Endometrial microvascular endothelial cells (primary cell): ENCODE measurements at regions not wholly inside any gene's neighbourhood (a gene's known extent, or its start where the extent isn't known, plus 50 kb on each side); places are given as distances from the start of the nearest gene placed in this dataset.

Experiments
- in situ Hi-C: cut with HindIII; loops from 2 replicates; pipeline ENCODE4 v1.10.0; 2017; ENCODE audit warnings: low sequenced_read_pairs, low pct_unique_long_range_greater_than_20kb; ENCODE audit errors: inconsistent ontology term

DNA sequence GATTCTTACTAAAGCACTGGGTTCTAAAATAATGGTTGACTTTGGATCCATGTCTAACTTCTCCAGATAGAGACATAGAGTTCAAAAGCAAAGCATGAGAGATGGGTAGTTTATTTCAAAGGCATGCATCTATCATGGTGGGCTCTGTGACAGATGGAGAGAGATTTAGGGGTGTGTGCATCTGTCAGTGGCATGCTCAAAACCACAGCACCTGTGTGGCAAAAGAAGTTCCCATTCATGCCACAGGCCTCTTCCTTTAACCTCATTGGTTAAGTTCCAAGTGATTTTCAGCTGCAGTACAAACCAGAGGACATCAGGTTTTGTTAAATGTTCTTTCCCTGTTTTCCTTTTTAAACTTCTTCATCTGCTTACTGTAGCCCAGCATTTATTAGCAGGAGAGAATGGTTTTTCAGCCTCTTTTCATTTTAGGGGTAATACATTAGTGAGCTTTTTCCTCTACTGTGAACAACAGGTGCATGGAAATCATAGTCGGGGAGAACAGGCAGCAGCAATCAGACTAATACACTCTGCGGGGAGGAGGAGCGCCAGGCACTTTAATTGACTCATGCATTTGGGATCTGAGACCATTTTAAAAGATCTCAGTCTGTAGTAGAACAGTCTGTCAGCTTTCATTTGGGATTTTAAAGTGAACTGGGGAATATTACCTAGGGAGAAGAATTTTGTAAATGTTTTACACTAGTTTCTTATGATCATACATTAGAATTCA lies 52.4 kb upstream of the UPP2 start:
- in situ Hi-C loops = loop anchor here (25.0 kb wide), 1 partner anchor 713 kb away; no protein-coding TSS in a partner anchor

DNA sequence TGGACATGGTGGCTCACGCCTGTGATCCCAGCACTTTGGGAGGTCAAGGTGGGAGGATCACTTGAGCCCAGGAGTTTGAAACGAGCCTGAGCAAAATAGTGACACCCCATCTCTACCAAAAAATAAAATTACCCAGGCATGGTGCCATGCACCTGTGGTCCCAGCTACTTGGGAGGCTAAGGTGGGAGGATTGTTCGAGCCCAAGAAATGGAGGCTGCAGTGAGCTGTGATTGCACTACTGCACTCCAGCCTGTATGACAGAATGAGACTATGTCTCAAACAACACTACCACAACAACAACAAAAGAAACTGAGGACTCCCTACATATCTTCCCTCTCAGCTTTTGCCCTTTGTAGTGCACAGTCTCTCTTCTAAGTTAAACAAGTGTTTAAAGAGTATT lies 53.3 kb upstream of the UPP2 start:
- in situ Hi-C loops = loop anchor here (25.0 kb wide), 1 partner anchor 714 kb away; no protein-coding TSS in a partner anchor

DNA sequence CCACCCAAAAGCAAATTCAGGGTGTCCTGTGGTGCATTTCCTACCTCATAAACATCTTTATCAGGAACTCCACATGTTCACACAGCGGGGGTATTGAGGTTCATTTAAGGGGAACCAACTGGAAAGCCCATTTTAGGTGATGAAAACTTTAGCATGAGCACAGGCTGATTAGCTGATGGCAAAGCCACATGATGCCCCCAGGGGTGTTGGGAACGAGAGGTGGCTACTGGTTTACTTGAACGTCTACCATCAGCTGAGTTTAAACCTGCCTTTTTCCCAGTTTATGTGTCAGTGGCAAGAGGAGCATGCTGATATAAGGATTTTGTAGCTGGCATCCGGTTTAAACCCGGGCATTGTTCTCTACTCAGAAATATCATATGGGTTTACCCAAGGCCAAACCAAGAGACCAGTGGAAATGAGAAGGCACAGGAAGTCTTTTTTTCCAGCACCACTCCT lies 54.5 kb upstream of the UPP2 start:
- in situ Hi-C loops = loop anchor here (25.0 kb wide), 1 partner anchor 715 kb away; no protein-coding TSS in a partner anchor

DNA sequence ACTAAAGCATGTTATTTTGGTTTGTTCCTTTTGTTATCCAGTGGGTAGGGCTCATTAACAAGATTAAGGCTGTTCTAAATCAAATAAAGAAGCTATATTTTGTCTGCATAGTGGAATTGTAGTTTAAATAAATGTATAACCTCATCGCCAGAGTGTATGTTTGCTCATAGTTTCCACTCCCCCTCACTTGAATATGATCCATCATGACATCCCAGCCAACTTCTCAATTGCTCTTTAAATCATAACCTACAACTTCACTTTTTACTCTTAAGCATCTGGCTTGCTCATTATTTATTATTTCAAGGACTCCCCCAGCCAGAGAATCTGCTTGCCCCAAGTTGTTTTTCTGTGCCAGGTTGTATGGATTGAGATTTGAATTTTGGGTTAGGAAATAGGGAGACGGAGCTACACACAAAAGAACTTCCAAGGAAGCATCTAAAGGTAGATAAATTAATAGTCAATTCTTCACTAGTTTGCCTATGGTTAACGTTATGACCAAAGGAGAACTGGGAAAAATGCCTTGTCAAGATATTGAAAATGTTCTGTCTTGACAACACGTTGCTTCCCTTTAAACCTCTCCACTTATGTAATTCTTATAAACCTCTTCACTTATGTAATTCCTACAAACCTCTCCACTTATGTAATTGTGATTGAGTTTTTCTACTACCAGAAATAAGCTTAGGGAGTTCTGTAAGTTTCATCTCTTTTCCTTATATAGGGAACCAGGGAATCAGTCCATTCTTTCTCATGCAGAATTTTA lies 55.4 kb upstream of the UPP2 start:
- in situ Hi-C loops = loop anchor here (25.0 kb wide), 1 partner anchor 716 kb away; no protein-coding TSS in a partner anchor

DNA sequence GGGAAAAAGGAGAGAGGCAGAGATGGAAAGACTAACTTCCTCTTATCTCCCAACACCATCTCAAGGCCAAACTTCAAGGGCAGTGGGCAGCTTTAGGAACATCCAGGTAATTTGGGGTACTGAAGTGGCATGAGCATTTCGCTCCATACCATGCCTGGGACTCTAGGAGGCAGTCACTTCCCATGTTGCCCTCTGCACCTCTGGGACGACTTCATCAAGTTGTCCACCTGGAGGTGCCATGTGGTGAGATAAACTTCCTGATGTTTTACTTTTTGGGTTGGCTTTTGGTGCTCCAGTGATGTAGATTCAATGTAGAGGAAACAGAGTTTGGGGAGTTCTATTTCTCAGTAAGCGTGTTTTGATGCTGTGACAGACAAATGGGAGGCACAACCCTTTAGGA lies 56.3 kb upstream of the UPP2 start:
- in situ Hi-C loops = loop anchor here (25.0 kb wide), 1 partner anchor 717 kb away; no protein-coding TSS in a partner anchor

DNA sequence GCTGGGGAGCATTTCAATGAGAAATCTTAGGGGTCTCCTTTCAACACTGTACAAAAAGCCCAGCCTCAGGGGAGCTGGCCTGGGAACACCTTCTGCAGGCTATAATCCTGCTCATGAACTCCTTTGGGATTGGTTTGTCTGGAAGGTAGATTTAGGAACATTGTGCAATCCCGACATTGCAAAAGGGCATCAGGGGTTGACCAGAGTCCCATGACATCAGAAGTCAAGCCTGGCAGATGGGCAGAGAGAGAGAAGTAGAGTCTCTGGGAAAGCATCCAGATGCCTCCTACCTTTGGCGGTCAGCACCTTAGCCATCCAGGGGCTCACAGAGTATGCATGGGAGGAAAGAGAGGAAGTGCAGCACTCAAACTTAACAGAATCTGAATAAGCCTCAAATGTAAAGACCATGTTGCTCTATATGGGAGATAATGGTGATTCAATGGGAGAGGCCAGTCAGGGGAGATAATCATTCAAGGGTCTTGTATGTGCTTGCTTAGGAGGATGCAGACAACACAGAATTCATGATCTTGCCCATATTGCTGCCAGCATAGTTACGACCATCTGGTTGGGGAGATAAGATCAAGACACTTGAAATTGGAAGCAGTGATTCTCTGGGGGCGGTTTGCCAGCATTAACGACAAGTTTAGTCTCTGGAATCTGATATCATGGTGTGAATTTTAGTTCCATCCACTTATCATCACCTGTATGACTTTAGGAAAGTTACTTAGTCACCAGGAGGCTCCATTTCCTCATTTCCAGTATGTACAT lies 58.3 kb upstream of the UPP2 start:
- in situ Hi-C loops = loop anchor here (25.0 kb wide), 1 partner anchor 719 kb away; no protein-coding TSS in a partner anchor

DNA sequence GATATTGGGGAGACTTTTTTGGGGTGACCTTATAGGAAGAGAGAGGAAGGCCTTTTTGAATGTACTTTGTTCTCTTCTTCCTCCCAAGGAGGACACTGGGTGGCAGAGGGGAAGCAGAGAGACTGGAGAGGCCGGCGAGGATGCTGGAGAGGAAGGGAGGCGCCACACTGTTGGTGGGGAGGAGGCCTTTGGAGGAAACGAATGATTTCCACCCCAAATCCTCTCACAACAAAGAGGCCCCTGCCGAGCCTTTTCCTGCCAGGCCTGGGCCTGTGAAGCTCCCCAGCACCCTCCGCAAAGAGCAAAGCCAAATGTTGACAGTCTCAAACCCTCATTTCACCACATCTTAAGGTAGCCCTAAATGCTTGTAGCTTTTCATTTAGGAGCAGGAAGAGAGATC lies 59.0 kb upstream of the UPP2 start:
- in situ Hi-C loops = loop anchor here (25.0 kb wide), 1 partner anchor 720 kb away; no protein-coding TSS in a partner anchor

DNA sequence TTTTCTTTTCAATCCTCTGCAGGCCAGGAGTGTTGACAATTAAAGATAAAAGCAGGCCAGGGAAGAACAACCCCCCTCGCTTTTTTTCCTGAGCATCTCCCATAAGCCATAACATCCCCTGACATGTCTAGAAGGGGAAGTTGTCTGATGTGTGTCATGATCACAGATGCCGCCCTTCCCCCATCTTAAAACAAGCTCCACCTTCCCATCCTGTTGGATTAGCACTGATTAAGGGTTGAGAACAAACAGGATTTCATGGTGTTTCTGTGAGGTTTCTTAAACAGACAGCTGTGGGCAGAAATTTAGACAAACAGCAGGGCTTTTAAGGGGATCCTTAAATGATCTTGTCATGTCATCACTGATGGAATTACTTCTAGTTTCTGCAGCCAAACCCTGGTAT lies 59.4 kb upstream of the UPP2 start:
- in situ Hi-C loops = loop anchor here (25.0 kb wide), 1 partner anchor 720 kb away; no protein-coding TSS in a partner anchor

DNA sequence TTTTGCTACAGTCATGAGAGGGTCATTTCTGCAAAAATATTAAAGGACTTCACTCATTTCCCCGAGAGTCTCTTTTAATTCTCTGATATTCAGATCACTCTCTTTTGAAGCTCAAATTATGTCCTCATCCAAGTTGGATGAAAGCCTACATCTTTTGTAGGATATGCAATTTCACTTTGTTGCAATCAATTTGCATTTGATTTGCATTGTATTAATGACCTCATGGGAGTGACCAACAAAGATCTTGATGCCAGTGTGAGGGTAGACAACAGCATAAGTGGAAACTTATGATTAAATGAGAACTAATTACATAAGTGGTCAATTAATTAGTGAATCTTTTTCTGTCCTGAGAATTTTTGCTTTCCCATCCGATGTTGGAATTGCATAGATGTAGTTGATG lies 60.3 kb upstream of the UPP2 start:
- in situ Hi-C loops = loop anchor here (25.0 kb wide), 1 partner anchor 721 kb away; no protein-coding TSS in a partner anchor

DNA sequence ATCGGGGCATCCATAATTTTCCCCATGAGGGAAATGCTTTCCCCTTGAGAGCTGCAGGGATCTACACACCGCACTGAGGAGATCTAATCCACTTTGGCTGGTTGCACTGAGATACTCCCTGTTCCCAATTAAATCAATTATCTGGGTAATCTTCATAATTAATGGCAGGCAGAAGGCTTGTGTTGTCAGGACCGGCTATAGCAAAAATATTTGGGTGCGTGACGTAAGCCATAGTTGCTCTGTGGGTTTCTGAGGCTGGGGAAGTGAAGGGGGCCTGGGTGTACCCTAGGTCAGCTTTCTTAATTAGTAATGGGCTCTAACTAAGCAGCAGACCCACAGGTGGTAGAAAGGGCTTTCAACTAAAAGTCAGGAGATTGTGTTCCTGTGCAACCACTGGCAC lies 62.8 kb upstream of the UPP2 start:
- in situ Hi-C loops = loop anchor here (25.0 kb wide), 1 partner anchor 723 kb away; no protein-coding TSS in a partner anchor

DNA sequence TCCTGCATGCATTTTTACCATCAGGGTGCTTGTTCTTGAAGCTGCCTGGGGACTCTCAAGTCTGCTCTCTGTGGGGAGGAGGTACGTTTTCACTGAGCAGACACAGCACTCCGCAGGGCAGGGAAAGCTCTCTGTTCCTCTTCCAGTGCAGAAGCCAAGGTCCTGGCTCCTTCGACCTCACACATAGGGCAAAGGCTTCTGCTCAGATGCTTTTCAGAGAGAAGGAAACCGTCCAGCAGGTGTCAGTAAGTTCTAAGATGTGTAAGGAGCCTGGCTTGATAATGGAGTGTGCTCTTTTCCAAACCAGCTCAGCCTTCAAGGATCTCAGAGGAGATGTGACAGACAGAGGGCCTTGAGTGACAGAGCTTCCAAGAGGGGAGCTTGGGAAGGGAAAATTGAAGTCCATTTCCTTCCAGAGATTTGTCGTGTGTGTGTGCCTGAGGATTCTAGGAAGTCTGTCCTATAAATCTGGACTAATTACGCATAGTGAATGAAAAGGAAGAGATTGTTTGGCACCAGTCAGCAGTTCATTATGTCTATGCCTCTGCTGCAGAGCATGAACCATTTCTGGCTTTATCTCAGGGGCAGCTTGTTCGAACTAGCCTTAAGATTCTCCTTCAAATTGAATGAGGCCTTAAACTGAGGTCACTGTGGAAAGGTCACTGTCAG lies 67.3 kb upstream of the UPP2 start:
- in situ Hi-C loops = loop anchor here (25.0 kb wide), 1 partner anchor 728 kb away; no protein-coding TSS in a partner anchor

DNA sequence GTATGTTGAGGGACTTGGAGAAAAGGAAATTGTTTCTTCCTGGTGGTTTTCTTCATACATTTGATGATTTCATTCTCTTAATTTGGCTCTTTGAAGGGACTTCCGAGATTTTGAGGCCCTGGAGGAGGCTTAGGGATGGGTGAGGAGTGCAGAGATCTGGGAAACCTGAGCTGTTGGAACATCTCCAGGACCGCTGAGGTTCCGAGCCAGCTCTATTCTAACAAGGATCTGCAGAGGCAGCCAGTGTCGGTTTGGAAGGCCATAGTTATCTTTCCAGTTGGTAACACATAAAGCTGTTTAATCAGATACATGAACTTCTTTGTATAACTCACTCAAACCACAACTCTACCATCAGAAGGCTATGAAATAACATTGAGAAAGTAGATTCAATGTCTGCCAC lies 70.3 kb upstream of the UPP2 start:
- in situ Hi-C loops = loop anchor here (25.0 kb wide), 1 partner anchor 731 kb away; no protein-coding TSS in a partner anchor

DNA sequence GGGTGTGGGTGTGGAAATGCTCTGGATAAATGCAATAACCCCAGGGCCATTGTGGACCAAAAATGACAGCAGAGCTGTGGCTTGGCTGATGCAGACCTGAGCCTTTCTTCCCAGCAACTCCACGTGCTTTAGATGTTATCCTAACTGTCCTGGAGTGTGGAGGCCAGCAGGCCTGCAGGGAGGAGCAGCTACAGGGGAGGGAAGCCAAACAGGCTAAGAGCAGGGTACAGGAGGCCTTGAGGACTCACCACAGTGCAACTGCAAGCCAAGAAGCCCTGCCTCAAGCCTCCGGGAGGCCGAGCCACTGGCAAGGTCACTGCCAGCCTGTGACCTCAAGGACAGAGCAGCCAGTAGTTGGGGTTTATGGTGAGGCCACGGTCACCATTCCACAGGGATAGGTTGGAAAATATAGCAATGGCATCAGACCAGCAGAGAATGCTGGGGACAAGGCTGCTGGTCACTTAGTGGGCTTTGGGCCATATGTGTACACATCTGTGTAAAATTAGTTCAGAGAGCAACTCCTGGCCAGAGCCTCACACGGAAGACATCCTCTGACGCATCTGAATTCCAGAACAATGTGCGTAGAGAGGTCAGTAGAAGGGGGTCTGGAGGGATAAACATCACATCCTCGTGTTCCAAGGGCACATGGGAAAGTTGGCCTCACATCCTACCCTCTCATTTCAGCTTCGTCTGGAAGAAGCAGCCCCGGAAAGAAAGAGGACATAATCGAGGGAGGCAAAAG lies 76.2 kb upstream of the UPP2 start:
- in situ Hi-C loops = loop anchor here (25.0 kb wide), 1 partner anchor 737 kb away; no protein-coding TSS in a partner anchor

DNA sequence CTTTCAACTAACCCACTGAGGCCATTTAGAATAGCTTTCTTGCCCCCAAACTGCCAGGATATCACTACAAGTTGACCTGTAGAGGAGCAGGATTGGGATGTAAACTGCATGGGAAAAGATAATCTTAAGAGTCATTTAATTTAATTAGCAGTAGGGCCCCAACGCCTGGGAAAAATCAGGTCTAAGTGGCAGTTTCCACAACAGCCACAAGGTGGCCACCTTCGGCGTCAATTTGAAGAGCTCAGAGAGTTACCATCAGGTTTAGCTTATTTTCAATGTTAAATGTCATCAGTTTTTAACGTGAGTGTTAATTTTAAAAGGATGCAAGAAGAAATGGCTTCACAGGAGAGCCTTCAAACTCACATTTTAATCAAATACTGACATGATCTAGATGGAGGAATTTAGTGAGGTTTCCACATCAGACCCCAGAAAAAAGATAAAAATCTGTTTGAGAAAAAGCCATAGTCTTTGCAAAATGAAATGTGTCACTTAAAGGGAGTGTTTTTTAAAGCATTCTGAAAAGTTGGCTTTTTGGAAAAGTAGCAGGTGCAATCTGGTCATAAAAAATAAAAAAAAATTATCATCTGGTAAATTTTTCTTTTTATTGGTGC lies 77.3 kb upstream of the UPP2 start:
- in situ Hi-C loops = no loop called here

DNA sequence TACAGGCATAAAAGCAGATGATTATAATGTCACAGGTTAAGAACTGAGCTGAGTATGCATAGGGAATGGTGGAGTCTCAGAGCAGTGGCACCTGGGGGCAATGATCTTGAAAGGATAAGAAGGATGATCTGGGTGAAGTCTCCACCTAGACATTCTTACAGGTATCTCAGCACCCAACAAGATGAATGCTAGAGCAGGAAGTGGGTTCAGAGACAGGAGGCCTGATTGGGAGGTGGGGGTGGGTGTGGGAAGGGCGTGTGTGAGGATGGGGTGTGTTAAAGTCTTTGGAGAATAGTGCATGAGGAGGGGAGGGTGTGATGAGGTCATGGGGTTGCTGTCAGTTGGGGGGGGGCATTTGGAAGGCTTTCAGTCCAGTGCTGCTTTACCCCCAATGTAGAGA lies 78.8 kb upstream of the UPP2 start:
- in situ Hi-C loops = no loop called here

DNA sequence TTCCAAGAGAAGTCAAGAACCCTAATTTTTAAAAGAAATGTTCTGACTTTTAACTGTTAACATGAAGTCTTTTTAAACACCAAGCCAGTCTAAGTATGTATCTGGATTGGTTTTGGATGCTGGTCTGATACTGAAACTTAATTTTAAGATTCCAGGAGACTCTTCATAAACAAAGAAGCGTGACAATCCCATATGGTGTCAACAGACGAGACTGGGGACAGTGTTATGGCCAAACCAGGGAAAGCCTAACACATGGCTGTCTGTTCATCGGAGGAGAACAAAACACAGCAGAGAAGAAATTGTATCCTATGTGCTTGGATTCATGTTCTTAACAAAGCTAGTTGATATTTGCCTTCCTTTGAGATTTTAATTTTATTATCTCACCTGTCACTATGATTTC lies 80.5 kb upstream of the UPP2 start:
- in situ Hi-C loops = no loop called here

DNA sequence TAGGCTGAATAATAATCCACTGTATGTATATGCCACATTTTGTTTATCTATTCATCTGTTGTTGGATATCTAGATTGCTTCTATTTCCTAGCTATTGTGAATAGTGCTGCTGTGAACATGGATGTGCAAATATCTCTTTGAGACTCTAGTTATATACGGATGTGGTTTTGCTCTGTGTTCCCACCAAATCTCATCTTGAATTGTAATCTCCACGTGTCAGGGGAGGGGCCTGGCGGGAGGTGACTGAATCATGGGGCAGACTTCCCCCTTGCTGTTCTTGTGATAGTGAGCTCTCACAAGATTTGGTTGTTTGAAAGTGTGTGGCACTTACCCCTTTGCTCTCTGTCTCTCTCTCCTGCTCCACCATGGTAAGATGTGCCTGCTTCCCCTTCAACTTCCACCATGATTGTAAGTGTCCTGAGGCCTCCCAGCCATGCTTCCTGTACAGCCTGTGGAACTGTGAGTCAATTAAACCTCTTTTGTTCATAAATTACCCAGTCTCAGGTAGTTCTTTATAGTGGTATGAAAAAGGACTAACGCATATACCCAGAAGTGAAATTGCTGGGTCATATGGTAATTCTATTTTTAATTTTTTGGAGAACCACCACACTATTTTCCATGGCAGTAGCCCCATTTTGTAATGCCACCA lies 86.1 kb upstream of the UPP2 start:
- in situ Hi-C loops = no loop called here
